ENCODE measurements at regions not wholly inside any gene's neighbourhood (a gene's known extent, or its start where the extent isn't known, plus 50 kb on each side); places are given as distances from the start of the nearest gene placed in this dataset.

DNA sequence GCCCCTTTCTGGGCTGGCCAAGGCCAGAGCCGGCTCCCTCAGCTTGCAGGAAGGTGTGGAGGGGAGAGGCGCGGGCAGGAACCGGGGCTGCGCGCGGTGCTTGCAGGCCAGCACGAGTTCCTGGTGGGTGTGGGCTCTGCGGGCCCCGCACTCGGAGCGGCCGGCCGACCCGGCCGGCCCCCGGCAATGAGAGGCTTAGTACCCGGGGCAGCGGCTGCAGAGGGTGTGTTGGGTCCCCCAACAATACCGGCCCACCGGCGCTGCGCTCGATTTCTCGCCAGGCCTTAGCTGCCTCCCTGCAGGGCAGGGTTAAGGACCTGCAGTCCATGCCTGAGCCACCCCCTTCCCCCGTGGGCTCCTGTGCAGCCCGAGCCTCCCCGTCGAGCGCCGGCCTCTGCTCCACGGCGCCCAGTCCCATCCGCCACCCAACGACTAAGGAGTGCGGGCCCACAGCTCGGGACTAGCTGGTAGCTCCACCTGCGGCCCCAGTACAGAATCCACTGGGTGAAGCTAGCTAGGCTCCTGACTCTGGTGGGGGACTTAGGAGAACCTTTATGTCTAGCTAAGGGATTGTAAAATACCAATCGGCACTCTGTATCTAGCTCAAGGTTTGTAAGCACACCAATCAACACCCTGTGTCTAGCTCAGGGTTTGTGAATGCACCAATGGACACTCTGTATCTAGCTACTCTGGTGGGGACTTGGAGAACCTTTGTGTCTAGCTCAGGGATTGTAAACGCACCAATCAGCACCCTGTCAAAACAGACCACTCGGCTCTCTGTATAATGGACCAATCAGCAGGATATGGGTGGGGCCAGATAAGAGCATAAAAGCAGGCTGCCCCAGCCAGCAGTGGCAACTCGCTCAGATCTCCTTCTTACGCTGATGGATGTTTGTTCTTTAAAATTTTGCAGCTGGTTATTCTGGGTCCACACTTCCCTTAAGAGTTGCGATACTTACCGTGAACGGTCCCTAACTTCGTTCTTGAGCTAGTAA lies 167.4 kb upstream of the RREB1 start:
- DNase-seq (ENCODE audit: low spot score): peak; percentile 81

DNA sequence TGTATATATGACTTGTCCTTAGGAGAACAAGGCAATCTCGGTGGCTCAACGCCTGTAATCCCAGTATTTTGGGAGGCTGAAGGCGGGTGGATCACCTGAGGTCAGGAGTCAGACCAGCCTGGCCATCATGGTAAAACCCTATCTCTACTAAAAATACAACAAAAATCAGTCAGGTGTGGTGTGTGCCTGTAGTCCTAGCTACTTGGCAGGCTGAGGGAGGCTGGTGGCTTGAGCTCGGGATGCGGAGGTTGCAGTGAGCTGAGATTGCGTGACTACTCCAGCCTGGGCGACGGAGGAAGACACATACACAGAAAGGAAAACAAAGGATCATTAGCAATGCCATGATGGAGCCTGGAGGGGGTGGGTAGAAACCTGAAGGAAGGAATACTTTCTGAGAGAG lies 166.6 kb upstream of the RREB1 start:
- DNase-seq (ENCODE audit: low spot score): peak; percentile 75

DNA sequence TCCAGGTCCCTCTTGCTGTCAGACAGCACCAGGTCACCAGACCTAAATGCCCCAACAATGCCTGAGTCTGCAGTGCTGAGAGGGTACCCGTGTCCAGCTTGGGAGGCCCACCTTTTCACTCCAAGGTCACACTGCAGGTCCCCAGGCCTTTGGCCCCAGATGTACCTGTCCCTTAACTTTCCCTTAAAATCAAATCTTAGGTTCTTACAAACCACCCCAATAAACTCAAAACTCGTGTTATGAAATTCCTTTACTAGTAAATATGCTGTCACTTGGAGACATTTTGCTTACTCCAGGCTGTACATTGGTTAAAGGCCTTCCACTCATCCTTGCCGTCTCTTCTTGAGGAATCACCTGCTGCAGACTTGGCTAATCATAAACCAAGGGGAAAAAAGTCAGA lies 165.7 kb upstream of the RREB1 start:
- peak; percentile 73 for DNase-seq (ENCODE audit: low spot score)

DNA sequence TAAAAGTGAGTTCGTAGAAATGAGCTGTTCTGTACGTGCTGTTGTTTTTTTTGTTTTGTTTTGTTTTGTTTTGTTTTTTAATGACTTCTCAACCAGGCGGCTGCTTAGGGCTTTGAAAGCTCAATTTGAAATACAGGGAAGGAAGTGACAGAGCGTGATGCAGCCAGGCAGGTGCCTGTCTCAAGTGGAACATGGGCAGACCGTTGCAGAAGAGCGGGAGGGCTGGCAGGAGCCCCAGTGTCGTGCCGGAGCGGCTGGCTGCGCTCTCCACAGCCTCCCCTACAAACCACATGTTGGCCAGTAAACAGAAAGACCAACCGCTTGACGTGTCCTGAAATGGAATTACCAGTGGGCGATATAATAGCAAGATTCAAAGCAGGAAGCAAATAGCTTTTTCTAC lies 164.9 kb upstream of the RREB1 start:
- peak; percentile 89 for DNase-seq (ENCODE audit: low spot score)

DNA sequence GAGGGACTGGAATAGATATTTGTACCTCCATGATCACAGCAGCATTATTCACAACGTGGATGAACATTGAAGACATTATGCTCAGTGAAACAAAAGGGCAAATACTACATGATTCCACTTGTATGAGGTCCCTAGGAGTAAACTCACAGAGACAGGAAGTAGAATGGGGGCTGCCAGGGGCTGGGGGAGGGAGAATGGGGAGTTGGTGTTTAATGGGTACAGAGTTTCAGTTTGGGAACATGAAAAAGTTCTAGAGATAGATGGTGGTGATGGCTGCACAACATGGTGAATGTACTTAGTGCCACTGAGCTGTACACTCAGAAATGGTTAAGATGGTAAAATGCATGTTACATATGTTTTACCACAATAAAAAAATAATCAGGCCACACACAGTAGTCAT lies 164.3 kb upstream of the RREB1 start:
- peak; percentile 5 for DNase-seq (ENCODE audit: low spot score)

DNA sequence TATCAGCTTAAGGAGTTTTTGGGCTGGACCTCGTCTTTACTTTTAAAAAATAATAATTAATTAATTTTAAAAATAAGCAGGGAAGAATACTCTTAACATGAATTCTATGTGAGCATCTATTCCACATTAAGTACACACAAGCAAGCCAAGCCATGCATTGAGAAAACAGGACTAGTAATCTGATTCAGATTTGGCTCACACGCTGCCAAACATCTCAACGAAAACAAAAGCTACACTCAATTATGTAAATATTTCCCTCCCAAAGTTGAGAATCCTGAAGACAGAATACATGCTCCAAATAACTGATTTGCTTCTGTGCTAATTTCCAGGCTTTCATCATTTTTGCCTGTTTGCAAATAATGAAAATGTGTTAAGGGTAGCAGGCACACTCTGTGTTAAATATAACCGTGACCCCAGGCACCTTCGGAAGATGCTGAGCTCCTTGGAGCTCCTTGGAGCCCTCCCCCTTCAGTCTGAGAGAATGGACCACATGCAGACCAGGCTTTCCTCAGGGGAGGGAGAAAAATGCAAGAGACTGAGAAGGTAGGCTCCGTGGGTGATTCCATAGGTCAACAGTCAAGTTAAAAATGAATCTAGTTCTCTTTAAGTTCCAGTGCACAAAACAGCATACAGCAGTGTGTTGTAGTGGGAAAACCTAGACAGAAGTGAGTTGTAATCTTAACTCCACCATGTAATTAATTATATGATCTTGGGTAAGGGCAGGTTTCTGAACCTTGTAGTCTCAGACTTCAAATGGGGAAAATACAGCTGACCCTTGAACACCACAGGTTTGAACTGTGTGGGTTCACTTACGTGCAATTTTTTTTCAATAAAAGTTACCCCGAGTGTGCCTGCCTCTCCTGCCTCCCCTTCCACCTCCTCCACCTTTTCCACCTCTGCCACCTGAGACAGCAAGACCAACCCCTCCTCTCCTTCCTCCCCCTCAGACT lies 161.3 kb upstream of the RREB1 start:
- peak; percentile 18 for DNase-seq (ENCODE audit: low spot score)

DNA sequence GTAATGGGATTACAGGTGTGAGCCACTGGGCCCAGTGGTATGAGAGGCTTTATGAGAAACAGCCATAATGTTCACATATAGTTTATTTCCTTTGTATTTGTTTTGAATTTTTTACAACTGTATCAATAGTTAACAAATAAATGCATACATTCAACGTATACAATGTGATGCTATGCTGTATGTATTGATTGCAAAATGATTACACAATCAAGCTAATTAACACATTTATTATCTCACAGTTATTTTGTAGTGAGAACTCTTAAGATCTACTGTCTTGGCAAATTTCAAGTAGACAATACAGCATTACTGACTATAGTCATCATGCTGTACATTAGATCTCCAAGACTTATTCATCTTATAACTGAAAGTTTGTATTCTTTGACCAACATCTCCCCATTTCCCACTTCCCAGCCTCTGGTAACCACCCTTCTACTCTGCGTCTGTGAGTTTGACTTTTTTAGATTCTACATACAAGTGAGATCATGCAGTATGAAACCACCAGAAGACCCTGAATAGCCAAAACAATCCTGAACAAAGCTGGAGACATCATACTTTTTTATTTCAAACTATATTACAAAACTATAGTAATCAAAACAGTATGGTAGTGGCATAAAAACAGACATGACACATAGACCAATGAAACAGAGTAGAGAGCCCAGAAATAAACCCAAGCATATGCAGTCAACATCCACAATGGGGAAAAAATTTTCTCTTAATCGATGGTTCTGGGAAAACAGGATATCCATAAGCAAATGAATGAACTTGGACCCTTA lies 157.2 kb upstream of the RREB1 start:
- no peak for DNase-seq (ENCODE audit: low spot score)

DNA sequence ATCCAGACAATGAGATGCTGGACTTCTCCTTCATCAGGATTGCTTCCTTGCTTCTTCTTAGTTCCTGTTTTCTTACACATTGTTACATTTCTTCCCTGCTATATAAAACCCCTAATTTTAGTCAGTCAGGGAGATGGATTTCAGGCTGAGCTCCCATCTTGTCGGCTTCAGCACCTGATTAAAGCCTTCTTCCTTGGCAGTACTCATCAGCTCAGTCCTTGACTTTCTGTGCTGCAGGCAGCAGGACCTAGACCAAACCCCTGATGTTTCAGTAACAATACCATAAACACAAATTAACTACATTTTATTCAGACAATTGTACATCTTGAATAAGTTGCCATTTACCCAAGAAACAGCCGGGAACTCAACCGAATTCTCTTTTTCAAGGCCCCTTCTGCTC lies 156.4 kb upstream of the RREB1 start:
- DNase-seq (ENCODE audit: low spot score): no peak

DNA sequence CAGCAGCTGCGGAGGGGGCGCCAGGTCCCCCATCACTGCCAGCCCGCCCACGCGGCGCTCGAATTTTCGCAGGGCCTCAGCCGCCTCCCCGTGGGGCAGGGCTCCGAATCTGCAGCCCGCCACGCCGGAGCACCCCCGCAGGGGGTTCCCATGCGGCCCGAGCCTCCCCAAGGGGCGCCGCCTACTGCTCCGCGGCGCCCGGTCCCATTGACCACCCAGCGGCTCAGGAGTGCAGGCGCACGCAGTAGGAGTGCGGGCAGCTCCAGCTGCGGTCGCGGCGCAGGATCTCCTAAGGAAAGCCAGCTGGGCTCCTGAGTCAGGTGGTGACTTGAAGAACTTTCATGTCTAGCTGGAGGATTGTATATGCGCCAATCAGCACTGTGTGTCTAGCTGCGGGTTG lies 155.3 kb upstream of the RREB1 start:
- peak; percentile 82 for DNase-seq (ENCODE audit: low spot score)

DNA sequence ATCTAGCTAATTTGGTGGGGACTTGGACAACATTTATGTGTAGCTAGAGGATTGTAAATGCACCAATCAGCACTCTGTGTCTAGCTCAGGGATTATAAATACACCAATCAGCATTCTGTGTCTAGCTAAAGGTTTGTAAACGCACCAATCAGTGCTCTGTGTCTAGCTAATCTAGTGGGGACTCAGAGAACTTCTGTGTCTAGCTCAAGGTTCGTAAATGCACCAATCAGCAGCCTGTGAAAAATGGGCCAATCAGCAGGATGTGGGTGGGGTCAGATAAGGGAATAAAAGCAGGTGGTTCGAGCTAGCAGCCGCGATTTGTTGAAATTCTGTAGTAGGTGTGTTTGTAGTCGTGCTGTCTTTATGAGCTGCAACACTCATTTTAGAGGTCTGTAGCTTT lies 154.8 kb upstream of the RREB1 start:
- DNase-seq (ENCODE audit: low spot score): peak; percentile 8

DNA sequence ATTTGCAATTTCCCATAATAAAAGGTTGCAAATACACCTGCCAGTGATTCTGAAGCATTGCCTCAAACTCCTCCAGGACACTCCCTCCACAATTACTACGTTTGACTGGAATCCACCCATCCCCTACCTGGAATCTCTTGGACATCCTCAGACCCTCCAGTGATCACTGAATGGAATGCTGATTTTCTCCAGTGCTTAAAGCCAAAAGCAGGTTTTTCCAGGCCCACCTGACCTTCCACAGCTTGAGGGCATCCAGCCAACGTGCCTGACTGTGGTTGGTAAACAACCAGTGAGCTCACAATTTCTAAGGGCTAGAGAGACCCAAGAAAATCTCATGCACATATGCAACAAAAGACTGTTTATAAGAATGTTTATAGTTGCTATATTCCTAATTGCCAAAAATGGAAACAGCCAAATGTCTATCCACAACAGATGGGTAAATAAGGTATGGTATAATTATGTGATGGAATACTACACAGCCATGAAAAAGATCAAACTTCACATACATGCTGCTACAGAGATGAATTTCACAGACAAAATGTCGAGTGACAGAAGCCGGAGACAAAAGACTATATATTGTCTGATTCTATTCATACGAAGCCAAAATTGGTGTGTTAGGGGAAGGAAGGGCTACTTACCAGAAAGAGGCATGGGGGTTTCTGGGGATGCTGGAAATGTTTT lies 147.1 kb upstream of the RREB1 start:
- peak; percentile 5 for DNase-seq (ENCODE audit: low spot score)

DNA sequence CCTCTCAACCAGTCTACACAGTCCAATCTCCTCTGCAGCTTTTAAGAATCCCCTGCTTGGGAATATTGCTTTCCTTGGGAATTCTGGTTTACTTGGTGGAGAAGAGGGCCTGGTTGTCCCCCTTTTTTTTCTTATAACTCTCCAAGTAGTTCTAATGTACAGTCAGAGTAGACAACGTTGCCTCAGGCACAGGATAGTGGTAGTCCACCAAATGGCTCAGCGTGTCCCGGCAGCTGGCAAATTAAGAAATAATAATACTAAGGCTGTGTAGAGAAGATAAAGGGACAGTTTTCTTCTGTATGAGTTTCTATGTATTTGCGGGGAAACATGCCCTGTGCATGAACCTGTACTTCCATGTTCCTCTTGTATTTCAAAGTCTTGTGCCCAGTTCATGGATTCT lies 145.7 kb upstream of the RREB1 start:
- DNase-seq (ENCODE audit: low spot score): peak; percentile 22

DNA sequence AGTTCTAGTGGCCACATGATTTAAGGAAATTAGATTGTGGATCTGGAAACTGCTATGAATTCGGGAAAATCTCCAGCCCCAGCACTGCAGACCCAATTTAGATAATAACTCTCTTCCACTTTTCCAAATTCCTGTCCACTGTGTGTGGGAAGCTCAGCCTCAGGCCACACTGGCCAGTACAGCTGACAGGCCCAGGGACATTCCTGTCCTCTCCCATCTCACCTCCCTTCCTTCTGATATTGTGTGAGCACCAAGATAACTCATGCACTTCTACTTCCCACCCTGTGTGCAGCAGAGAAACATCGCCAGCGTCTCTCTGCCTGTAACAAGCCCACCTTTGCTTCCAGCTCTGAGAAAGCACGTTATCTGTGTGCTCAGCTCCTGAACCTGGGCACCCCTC lies 145.1 kb upstream of the RREB1 start:
- peak; percentile 64 for DNase-seq (ENCODE audit: low spot score)

DNA sequence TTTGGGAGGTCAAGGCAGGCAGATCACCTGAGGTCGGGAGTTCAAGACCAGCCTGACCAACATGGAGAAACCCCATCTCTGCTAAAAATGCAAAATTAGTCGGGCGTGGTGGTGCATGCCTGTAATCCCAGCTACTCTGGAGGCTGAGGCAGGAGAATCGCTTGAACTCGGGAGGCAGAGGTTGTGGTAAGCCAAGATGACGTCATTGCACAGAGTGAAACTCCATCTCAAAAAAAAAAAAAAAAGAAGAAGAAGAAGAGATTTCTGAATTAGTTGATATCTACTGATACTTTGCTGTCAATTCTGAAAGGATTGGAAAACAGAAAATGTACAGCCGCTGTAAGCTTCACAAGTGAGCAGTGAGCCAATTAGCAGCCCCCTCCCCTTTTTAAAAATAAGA lies 144.4 kb upstream of the RREB1 start:
- peak; percentile 12 for DNase-seq (ENCODE audit: low spot score)

DNA sequence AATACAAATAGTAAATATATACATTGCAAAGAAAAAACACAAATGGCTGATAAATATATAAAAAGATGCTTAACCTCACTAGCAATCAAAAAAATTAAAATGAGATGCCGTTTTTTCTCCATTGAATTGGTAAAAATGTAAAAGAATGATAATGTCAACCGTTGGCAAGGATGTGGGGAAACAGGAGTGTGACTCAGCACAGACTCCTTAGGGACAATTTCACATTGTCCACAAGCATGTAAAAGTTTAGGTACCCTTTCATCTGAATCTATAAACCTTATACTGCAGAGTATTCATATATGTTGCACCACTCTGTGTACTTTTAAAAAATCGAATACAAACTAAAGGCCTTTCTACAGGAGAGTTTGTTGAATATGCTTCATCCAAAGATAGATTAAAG lies 143.1 kb upstream of the RREB1 start:
- DNase-seq (ENCODE audit: low spot score): no peak

DNA sequence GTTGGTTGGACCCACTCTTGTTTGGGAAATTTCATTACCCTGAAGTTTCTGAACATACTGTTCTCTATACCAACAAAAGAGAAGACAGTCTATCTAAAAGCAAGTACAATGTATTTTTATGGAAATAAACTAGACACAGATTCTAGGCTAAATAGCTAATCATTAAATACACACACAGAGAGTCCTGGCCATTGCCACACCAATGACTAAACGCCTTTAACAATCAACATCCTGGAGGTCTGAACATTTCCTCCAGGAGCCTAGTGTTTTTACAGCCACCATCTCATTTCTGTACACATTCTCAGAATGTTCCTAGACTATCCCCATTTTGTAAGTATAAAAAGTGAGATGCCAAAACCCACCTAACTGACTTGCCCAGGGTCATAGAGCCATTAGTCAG lies 141.6 kb upstream of the RREB1 start:
- no peak for DNase-seq (ENCODE audit: low spot score)

DNA sequence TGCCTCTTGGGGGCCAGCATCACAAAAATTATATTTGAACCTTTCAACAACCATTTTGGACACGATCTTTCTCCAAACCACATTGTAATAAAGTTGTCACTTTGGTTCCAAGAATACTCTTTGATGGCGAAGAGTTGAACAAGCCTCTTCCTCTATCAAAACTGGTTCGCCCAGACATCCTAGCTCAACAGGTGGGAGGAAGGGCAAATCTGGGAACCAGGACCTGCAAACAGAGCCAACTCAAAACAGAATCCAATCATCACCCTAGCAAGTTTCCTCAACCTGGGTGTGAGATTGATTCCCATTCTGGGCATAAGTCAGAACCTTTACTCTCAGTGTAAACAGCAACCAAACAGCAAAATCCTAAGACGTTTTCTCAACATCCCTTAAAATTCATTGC lies 141.2 kb upstream of the RREB1 start:
- peak; percentile 5 for DNase-seq (ENCODE audit: low spot score)

DNA sequence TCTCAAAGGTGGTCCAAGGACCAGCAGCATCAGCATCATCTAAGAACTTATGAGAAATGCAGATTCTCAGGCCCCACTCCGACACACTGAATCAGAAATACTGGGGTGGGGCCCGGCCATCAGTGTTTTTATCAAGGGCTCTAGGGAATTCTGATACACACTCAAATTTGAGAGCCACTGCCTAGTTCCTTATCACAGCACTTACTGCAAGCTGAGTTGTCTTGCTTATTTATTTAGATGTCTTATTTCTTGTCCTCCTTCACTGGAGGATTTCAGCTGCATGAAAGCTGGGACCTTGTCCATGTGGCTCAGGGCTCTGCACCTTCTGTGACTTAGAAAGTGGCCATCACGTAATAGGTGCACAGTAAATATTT lies 139.4 kb upstream of the RREB1 start:
- DNase-seq (ENCODE audit: low spot score): peak; percentile 20

DNA sequence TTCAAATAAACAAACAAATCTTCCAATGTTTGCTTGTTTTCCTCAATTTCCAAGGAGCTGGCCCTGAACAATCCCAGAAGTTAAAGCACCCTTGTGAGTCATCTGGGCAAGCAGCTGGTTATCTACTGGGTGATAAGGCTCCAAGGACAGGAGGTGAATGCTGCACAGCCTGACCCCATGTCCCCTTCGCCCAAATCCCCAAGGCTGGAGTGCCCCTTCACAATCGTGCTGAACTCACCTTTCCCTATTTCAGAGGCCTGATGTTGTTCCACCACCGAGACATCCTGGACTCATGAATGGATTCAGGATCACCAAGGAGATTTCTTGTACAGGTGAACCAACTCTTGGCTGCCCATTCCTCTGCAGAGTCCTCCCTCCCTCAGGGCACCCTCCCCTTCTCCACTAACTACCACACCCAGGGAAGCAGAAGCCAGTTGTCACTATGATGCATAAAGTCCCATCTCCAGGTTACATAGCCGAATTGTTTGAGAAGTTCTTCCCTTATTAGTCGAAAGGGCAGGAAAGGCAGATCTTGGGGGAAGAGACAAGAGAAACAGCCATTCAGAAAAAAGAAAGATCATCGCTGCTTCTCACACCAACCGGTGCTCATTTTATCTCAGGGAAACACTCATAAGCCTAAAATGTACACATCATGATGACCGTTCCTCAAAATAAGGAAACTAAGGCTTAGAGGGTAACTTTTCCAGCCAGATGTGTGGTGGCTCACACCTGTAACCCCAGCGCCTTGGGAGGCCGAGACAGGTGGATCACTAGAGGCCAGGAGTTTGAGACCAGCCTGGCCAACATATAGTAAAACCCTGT lies 138.8 kb upstream of the RREB1 start:
- DNase-seq (ENCODE audit: low spot score): peak; percentile 49

DNA sequence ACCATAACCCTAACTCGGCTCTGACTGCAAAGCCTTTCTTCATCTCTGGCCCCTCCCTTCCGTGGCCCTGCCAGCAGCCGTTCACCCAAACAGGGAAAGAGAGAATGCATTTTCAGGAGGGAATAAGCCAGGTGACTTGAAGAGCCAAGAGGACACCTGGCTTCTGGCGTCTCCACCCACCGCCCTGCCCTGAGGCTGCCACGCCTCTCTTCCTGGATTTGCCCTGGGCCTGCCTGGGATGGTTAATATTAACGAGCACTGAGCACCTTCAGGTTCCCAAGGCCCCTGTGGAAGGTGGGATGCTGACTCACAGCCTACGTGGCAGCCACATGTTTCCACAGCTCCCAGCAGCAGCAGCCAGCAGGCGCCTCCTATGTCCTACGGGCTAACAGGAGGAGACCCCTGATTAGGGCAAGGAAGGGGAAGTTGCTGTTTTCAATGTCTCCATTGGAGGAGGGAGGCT lies 138.0 kb upstream of the RREB1 start:
- peak; percentile 77 for DNase-seq (ENCODE audit: low spot score)

Data from mesenteric fat pad (tissue), 1 donor.